SK-N-MC (cell line): ENCODE measurements at regions not wholly inside any gene's neighbourhood (a gene's known extent, or its start where the extent isn't known, plus 50 kb on each side); places are given as distances from the start of the nearest gene placed in this dataset.

Experiments used
- EZH2 ChIP-seq: fragments of 200-600 bp; sonication (generic); IDR thresholded peaks from one replicate; pipeline ENCODE4 v1.6.1; 2017; ENCODE audit warnings: antibody characterized with exemption
- FOXP2 ChIP-seq: optimal IDR thresholded peaks from 2 replicates; pipeline ENCODE3; 2011; ENCODE audit warnings: mild to moderate bottlenecking, moderate library complexity; ENCODE audit not compliant: insufficient read depth; ENCODE audit errors: extremely low read length, control extremely low read depth

DNA sequence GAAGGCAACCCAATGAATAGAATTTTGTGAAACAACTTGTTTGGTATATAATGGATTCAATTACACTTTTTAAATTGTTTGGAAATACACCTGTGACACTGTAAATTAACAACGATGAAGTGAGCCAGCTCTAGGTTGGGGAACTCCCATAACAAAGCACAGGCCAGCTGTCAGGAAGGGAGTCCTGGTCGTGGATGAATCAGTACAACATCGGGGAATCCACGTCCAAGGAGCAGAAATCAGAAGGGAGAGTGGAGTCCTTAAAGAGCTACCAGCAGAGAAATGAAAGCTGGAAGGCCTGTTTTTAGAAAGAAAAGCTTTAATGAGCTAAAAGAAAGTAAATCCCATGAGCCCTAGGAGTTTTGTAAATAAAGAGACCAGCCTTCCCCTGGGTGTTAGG is 223.1 kb upstream of the SLC35B3 start:
- TF ChIP-seq EZH2 (no peak), FOXP2 (no peak)
